Fibroblast of mammary gland (primary cell): ENCODE measurements at regions not wholly inside any gene's neighbourhood (a gene's known extent, or its start where the extent isn't known, plus 50 kb on each side); places are given as distances from the start of the nearest gene placed in this dataset.

Experiments used
- DNase-seq: peaks from one replicate; pipeline ENCODE4 v3.0.0-alpha.2; 2010; ENCODE audit warnings: low read depth
- H3K4me3 ChIP-seq: 2 replicates; pipeline ENCODE4 v1.5.1; 2011; ENCODE audit warnings: low read depth, mild to moderate bottlenecking, low read length, moderate library complexity; ENCODE audit not compliant: control insufficient read depth
- TF ChIP-seq, protein P1 (sequence below): conservative IDR thresholded peaks from 2 replicates; pipeline ENCODE4 v1.5.1; 2011; ENCODE audit warnings: low read depth, low read length, inconsistent platforms; ENCODE audit not compliant: control insufficient read depth, insufficient read depth

GRCh38 chr6:87793315-87793714, 91.3 kb upstream of the AKIRIN2 start:
- TF ChIP-seq, protein P1, sequence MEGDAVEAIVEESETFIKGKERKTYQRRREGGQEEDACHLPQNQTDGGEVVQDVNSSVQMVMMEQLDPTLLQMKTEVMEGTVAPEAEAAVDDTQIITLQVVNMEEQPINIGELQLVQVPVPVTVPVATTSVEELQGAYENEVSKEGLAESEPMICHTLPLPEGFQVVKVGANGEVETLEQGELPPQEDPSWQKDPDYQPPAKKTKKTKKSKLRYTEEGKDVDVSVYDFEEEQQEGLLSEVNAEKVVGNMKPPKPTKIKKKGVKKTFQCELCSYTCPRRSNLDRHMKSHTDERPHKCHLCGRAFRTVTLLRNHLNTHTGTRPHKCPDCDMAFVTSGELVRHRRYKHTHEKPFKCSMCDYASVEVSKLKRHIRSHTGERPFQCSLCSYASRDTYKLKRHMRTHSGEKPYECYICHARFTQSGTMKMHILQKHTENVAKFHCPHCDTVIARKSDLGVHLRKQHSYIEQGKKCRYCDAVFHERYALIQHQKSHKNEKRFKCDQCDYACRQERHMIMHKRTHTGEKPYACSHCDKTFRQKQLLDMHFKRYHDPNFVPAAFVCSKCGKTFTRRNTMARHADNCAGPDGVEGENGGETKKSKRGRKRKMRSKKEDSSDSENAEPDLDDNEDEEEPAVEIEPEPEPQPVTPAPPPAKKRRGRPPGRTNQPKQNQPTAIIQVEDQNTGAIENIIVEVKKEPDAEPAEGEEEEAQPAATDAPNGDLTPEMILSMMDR, result no peak
- H3K4me3 ChIP-seq, result no peak overlapping the region
- DNase-seq, result no peak

DNA sequence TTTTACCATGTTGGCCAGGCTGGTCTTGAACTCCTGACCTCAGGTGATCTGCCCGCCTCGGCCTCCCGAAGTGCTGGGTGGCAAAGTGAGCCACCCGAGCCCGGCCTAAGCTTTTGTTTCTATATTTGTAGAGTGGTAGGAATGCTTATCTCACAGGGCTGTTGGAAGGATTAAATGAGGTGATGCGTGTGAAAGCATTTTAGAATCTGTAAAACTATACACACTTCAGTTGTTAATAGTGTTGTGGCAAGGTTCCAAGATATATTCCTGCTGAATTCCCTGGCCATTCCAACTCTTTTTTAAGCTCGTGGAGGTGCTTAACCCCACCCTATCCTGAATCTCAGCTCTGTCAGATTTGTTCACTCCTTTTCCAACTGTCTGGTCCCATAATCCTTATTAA, 89.9 kb upstream of the AKIRIN2 start:
- DNase-seq, result no peak
- no peak overlapping the region for H3K4me3 ChIP-seq
- TF ChIP-seq, protein P1, result no peak

- no peak for DNase-seq
- H3K4me3 ChIP-seq, result no peak overlapping the region
- TF ChIP-seq, protein P1, result no peak
Observed at GRCh38 chr6:87791485-87791884, 89.5 kb upstream of the AKIRIN2 start.

DNA sequence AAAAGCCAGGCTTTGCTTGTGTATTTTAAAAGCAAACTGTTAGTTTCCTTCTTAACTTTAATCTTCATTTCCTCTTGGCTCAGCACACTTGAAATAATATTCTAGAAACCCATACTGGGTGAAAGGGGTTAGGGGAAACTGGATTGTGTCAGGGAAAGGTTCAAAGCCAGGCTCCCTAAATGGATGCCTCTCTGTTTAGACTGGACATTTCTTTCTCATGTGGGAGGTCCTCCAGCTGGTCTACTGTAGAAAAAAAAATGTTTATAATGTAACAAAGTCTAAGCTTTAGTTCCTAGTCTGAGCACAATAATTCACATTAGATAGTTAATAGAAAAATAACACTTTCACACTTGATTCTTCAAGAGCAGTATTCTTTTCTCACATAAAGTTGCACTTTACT, 89.0 kb upstream of the AKIRIN2 start:
- no peak for DNase-seq
- H3K4me3 ChIP-seq, result no peak overlapping the region
- TF ChIP-seq, protein P1, result no peak

DNA sequence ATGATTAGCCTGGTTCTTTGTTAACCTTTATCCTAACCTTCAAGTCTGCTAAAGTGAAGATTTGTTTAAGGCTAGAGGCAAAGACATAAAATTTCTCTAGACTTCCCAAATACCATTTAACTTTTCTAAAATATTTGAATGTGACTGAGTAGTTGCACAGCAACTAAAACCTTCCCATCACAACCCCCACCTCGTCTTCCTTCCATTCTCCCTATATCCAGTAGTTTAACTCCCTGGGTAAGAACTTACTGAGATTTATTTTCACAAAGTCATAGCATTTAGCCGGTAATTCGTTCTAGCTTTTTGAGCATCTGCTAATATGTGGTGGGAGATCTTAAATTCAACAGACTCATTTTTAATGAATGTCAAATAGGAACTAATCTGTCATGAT, 87.9 kb upstream of the AKIRIN2 start:
- DNase-seq, result no peak
- no peak overlapping the region for H3K4me3 ChIP-seq
- TF ChIP-seq, protein P1, result no peak

DNA sequence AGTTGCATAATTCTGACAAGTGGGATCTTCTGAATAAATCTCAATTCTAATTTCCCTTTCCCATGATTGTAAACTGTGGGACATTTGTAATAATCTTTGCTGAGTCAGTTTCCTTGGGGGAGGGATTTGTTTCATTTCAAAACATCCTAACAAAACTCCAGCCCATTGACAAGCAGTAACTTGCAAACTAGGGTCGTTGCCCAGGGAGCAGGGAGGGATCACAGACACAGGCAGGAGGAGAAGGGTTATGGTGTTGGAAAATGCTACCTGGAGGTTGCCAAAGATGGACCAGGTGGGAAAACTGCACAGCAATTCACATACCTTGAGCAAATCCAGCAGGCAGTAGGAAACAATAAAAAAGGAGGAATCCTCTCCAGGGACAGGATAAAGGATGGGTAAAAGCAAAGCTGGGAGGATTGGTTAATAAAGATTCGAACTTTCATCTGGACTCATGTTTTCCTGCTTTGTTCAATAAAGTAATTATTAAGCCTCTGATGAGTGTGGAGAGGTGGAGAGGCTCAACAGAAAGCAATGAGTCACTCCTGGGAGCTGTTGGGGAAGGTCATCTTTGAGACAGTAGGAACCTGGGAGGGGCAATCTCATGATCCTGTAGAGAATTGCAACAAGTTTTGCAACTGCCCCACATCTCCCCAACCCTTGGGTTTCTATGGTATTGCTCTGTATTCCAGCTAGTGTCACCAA, 87.3 kb upstream of the AKIRIN2 start:
- peak; percentile 85 for DNase-seq
- TF ChIP-seq, protein P1, result no peak
- no peak overlapping the region for H3K4me3 ChIP-seq

DNA sequence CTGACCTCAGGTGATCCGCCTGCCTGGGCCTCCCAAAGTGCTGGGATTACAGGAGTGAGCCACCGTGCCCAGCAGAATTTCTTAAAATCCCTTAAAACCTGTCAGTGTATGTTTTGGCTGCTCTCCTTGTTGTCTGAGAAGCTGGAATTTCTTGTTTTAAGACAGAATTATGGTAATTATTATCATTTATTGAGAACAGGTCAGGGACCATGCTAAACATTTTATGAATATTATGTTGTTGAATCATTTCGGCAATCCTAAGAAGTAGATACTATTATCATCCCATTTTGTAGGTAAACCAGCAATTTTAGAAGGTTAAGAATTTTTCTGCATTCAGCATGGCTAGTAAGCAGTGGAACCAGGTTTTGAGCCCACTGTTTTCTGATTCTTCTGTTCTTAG, 86.1 kb upstream of the AKIRIN2 start:
- no peak for DNase-seq
- TF ChIP-seq, protein P1, result no peak
- H3K4me3 ChIP-seq, result no peak overlapping the region
